ENCODE measurements at regions not wholly inside any gene's neighbourhood (a gene's known extent, or its start where the extent isn't known, plus 50 kb on each side); places are given as distances from the start of the nearest gene placed in this dataset.

DNA sequence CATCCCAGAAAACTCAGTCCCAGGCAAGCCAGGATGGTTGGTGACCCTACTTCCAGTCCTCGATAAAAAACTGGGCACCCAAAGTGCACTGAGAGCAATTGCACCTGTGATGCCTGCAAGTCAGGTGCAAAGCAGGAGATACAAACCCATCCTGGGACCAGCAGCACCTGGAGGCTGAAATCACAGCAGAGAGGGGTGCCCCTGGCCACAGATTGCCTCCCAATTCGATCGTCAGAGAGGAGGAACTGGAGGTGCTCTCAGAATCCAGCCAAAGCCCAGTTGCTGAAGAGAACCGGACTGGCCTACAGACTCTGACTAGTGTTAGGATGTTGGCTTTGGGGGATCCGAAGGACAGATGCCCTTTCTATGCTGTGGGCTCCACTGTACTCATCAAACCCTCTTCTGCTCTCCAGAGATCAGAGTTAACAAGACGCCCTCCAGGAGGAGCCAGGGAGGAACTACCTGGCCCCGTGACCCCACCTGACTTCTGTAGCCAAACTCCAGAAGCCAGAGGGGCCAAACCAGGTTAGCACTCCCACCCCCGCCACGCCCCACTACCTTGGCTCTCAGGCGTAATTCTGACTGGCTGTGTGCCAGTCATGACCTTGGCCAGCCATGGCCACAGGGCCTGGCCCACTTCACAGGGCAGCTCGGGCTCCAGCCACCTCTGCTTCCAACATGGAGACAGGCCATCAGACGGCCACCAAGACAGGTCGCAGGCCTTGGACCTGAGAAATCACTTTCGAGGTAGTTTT, 284.5 kb upstream of the RTL1 start:
- TF ChIP-seq CTCF (IDR thresholded peaks at IDR 0.05) (no peak), POLR2A (IDR thresholded peaks at IDR 0.05; ENCODE audit: low read depth) (no peak)
